ENCODE measurements at regions not wholly inside any gene's neighbourhood (a gene's known extent, or its start where the extent isn't known, plus 50 kb on each side); places are given as distances from the start of the nearest gene placed in this dataset.

- ChIA-PET RAD21 (ENCODE audit: low non-redundant PET in 1 of 2, low total read pairs in 2 of 2, uncharacterized antibody in 2 of 2, unreplicated experiment in 2 of 2) (interaction anchor here in 1 of 2 experiments (0.7 kb wide), 1 partner anchor 161 kb away, joined by 3 read pairs; no protein-coding TSS in a partner anchor), CTCF (no interaction called here), POLR2A (no interaction called here)
- intact Hi-C loops (cut with micrococcal nuclease), result no loop called here
- H3K4me1 ChIP-seq (ENCODE audit: control insufficient read depth in 1 of 2, insufficient read depth in 2 of 2, low read length in 2 of 2), result 0 out of 4 replicates have a peak, but pooled peaks cover 0 to 3% of the 10 kb centered on the region in 2 experiments
- H3K9me2 ChIP-seq (ENCODE audit: insufficient read depth), result no peaks in the 10 kb centered on the region
- no peak overlapping the region for H3K27ac ChIP-seq (ENCODE audit: low read depth, low read length)
- H3K27me3 ChIP-seq (ENCODE audit: insufficient read depth, low read length), result no peaks in the 10 kb centered on the region
- no peaks in the 10 kb centered on the region for H3K36me3 ChIP-seq (ENCODE audit: control insufficient read depth in 1 of 2, insufficient read depth in 2 of 2, low read length in 2 of 2)
- no peaks in the 10 kb centered on the region for H3K9me3 ChIP-seq (ENCODE audit: control insufficient read depth in 1 of 2, insufficient read depth in 1 of 2, low read depth in 1 of 2, low read length in 2 of 2)
- no peak overlapping the region for H2AFZ ChIP-seq (ENCODE audit: low read depth, low read length, poor library complexity, severe bottlenecking)
- DNase-seq (ENCODE audit: low read depth, low spot score) (no peak), ATAC-seq (no peak)
- H3K4me2 ChIP-seq (ENCODE audit: low read length), result no peak overlapping the region
- H3K79me2 ChIP-seq (ENCODE audit: insufficient read depth, low read length), result no peaks in the 10 kb centered on the region
- H3K9ac ChIP-seq (ENCODE audit: low read length), result no peak overlapping the region
- H3K4me3 ChIP-seq (replicated peaks in 1 of 2; ENCODE audit: low read depth in 1 of 2, low read length in 2 of 2), result no peak overlapping the region
- TF ChIP-seq ZNF274 (IDR thresholded peaks at IDR 0.05; ENCODE audit: low read depth, low read length) (no peak), EZH2phosphoT487 (IDR thresholded peaks at IDR 0.05; ENCODE audit: borderline replicate concordance) (no peak), ATF3 (IDR thresholded peaks at IDR 0.05) (no peak), RAD21 (IDR thresholded peaks at IDR 0.05; ENCODE audit: low read depth) (no peak), POLR2A (IDR thresholded peaks at IDR 0.05; ENCODE audit: borderline replicate concordance, extremely low read depth, insufficient read depth, insufficient read length) (no peak), REST (IDR thresholded peaks at IDR 0.05; ENCODE audit: low read depth) (no peak), ZFX (IDR thresholded peaks at IDR 0.05) (no peak), CEBPB (IDR thresholded peaks at IDR 0.05; ENCODE audit: low read depth) (no peak), EZH2 (IDR thresholded peaks at IDR 0.05) (no peak), FOSL1 (IDR thresholded peaks at IDR 0.05; ENCODE audit: low read depth) (no peak), TCF7L2 (IDR thresholded peaks at IDR 0.05; ENCODE audit: borderline replicate concordance, extremely low read depth, insufficient read depth, insufficient read length) (no peak), CBX3 (IDR thresholded peaks at IDR 0.05; ENCODE audit: low read depth) (no peak), YY1 (IDR thresholded peaks at IDR 0.05; ENCODE audit: extremely low read depth, insufficient replicate concordance, low read depth, low read length) (no peak), MAX (IDR thresholded peaks at IDR 0.05) (no peak), CTCF (IDR thresholded peaks at IDR 0.05 in 2 of 3, conservative IDR thresholded peaks at IDR 0.05 in 1 of 3; ENCODE audit: borderline replicate concordance in 1 of 3, insufficient read depth in 1 of 3, low read depth in 2 of 3, low read length in 2 of 3) (no peak), POLR2AphosphoS5 (IDR thresholded peaks at IDR 0.05; ENCODE audit: low read depth, low read length) (no peak), EGR1 (IDR thresholded peaks at IDR 0.05; ENCODE audit: low read depth) (no peak), SP1 (IDR thresholded peaks at IDR 0.05; ENCODE audit: low read depth) (no peak), ELF1 (IDR thresholded peaks at IDR 0.05; ENCODE audit: borderline replicate concordance, low read depth) (no peak)
- TF ChIP-seq, protein P1, sequence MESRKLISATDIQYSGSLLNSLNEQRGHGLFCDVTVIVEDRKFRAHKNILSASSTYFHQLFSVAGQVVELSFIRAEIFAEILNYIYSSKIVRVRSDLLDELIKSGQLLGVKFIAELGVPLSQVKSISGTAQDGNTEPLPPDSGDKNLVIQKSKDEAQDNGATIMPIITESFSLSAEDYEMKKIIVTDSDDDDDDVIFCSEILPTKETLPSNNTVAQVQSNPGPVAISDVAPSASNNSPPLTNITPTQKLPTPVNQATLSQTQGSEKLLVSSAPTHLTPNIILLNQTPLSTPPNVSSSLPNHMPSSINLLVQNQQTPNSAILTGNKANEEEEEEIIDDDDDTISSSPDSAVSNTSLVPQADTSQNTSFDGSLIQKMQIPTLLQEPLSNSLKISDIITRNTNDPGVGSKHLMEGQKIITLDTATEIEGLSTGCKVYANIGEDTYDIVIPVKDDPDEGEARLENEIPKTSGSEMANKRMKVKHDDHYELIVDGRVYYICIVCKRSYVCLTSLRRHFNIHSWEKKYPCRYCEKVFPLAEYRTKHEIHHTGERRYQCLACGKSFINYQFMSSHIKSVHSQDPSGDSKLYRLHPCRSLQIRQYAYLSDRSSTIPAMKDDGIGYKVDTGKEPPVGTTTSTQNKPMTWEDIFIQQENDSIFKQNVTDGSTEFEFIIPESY (IDR thresholded peaks at IDR 0.05; ENCODE audit: extremely low read depth, insufficient replicate concordance, low read length), result no peak
- H4K20me1 ChIP-seq (ENCODE audit: insufficient read depth), result no peaks in the 10 kb centered on the region
- no TSS peak for BruUV-seq (replicated peaks)
These were observed 220.4 kb upstream of the JARID2 start for GRCh38 chr6:15025446-15025845.

Data from HCT116 (cell line).